HG03095 (cell line): ENCODE measurements at regions not wholly inside any gene's neighbourhood (a gene's known extent, or its start where the extent isn't known, plus 50 kb on each side); places are given as distances from the start of the nearest gene placed in this dataset.
"Not testable (repeated sequence)": the region's sequence is repeated elsewhere in the genome, so short reads cannot be mapped to it uniquely, and the experiment has no call there.

Experiments
- ATAC-seq: cut with Tn5 transposase; IDR thresholded peaks from one replicate; pipeline ENCODE4 v1.9.1; 2021; ENCODE audit warnings: moderate library complexity; ENCODE audit not compliant: unreplicated experiment

DNA sequence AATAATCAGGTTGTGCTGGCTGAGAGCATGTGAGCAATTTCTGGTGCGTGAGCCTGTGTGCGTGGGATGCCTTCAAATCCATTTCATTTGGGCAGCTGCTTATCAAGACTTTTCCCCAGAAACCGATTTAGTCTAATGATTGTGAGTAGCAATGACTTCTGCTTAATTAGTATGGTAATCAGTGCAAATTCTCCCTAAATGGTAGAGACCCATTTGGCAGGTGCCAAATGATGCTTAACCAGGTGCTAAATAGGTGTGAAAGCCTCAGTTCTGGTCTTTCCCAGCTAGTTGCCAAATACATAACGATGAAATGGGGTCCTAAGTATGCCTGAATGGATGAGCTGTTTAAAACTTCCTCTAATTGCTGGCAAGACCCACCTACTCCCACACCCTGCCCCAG, 248.4 kb upstream of the CCDC196 start:
- no peak for ATAC-seq

GRCh38 chr14:66238969-66239368, 247.2 kb upstream of the CCDC196 start:
- no peak for ATAC-seq

DNA sequence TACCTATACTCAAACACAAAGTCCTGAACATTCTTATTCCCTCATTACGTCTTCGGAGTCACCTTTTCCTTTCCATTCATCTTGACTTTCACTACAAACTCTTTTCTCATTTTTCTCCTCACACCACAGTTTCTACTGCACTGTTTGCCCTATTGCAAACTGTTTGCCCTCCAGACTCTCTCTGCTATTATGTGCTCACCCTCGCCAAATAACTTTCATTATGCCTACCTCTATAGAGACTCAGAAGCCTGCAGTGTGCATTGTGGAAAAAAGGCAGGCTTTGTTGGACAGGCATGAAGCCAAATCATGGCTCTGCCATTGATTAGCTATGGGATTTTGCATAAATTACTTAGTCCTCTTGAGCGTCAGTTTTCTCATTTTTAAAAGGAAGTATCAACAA, 246.6 kb upstream of the CCDC196 start:
- ATAC-seq, result no peak

GRCh38 chr14:66240105-66240504, 246.1 kb upstream of the CCDC196 start:
- ATAC-seq, result no peak

DNA sequence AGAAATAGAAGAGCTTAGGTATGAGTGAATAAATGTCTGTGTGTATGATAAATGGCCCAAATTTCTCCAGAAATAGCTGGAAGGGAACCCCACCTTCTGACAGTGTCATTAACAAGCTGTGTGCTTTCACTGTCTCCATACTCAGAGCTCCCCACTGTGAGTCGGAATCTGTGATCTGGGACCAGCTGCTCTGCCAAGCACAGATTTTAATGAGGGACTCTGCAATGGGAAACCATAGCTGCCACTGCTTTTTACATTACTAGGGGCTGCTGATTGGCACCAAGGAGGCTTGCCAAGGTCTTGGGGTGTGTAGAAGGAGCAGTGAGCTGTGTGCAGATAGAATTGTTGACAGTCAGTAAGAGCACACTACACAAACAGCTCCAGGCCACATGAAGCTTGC, 244.2 kb upstream of the CCDC196 start:
- no peak for ATAC-seq

DNA sequence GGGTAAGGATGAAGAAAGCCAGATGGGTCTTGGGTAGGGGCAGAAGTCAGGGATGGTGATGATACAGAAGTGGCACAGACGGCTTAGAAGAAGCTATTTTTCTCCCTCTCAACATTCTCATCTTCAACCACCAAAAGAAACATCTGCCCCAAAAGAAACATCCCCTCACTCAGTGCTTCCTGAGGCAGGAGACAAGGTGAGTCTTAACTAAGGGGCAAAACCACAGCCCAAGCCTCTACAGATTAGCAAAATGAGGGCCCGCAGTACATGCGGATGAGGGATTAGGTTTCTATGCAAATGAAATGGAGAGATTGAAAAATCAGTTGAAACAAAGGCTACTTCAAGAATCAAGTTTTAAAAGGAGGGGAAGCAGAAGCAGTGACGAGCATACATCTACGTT, 241.3 kb upstream of the CCDC196 start:
- no peak for ATAC-seq

- ATAC-seq, result no peak
Measured at GRCh38 chr14:66247662-66248193, 238.4 kb upstream of the CCDC196 start.

GRCh38 chr14:66248256-66248655, 237.9 kb upstream of the CCDC196 start:
- no peak for ATAC-seq

- no peak for ATAC-seq
Measured at GRCh38 chr14:66249544-66249943, 236.6 kb upstream of the CCDC196 start.

GRCh38 chr14:66254038-66254437, 232.1 kb upstream of the CCDC196 start:
- ATAC-seq, result no peak

GRCh38 chr14:66268802-66269334, 217.3 kb upstream of the CCDC196 start:
- no peak for ATAC-seq

GRCh38 chr14:66272221-66272620, 213.9 kb upstream of the CCDC196 start:
- no peak for ATAC-seq

DNA sequence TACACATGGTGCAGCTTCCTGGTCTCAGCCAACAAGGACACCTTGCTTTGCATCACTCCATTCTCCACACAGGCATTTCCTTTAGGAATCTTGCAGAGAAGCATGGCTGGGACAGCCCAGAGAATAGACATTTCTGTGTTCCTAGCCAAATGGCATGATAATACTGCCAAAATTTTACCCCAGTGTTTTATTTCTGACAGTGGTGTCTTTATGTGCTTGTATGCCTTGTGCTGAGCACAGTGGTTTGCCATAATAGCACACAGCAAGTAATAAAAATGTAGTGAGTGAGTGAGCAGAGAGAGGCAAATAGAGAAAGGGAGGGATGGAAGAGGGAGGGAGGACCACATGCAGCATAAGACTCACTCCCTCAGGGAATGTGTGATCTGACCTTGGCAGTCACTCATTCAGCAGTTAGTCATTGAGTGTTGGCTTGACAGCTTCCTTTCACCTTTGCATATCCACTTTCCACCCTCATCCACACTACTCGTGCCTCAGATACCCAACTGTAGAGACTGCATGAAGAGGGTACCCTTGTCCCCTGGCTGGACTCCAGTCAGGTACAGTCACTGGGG, 212.8 kb upstream of the CCDC196 start:
- ATAC-seq, result no peak

GRCh38 chr14:66278418-66278817, 207.8 kb upstream of the CCDC196 start:
- ATAC-seq, result not testable (repeated sequence)

DNA sequence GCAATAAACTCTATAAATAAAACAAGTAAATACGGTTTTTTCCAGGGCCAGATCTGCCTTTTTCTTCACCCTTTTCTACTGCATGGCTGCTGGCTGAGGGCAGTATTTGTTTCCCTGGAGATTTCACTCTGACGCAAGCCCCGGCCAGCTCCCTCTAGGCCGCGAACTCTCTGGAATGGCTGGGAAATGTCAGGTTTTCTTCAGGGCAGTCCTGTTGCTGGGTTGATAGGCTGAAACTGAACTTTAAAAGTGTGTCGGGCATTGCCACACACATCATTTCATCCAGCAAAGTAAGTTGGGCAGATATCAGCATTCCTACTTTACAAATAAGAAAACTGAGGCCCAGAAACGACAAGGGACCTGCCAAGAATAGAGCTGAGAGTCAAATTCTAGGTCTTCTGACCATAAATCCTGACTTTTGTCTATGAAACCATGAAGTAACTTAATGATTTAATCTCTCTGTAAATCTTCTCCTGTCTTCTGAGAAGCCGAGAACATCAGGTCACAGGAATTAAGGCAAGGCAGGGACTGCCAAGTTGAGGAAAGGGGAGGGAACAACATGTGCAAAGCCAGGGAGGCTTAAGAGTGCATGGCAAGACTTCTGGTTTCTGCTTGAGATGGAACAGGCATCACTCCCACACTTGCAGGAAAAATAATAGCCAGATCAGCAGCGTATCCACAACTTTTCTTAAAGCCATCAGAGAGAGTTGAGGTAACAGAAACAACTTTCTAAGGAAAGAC, 205.0 kb upstream of the CCDC196 start:
- no peak for ATAC-seq

DNA sequence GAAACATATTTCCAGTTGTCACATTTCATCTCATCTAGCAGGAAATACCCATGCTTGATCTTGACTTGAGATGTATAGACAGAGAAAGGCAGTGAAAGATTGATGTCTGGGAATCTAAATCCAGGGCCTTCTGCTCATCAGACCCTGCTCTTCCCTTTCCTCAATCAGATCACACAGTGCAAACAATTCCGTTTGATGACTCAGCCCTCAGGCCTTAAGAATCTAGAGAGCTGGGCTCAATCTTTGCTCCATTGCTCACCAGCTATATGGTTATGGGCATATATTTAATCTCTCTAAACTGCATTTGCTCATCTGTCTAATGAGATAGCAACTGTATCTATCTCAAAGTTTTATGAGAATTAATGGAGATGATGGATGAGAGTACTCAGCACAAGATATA, 201.8 kb upstream of the CCDC196 start:
- ATAC-seq, result no peak

DNA sequence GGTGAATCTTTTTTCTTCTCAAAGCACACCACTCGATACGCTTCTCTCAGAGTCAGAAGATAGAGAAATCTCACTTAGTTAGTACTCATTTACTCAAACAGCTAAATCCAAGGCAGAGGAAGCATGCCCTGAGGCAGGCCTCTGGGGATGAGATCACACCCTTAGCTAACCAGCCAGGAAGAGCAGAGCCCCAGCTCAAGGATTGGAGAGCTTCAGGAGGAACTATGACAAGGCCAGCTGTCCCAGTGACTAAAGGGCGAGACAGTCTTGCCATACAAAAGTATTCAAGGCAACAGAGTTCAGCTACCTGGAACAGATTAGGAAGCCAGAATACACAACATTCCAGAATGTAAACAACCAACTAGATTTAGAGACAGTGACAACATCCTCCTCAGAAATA, 197.7 kb upstream of the CCDC196 start:
- ATAC-seq, result no peak

DNA sequence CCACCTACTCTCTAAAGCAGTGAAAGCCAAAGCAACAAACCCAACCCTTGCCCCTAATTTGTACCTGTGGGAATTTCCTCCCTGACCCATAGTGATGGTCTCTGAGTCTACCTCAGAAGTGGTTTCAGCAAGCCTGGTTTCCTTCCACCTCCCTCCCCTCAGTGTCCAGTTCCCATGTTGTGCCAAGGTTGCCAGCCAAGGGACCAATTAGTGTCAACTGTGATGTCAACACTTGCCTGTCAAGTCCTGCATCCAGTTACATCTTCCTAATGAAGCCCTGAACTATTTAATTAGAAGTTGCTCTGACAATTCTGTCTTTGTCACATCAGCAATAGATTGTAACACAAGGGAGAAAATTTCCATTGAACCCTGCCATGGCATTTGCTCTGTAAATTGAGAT, 194.4 kb upstream of the CCDC196 start:
- no peak for ATAC-seq

- ATAC-seq, result no peak
Measured at GRCh38 chr14:66293533-66294105, 192.6 kb upstream of the CCDC196 start.

- no peak for ATAC-seq
Measured at GRCh38 chr14:66295386-66295785, 190.8 kb upstream of the CCDC196 start.

GRCh38 chr14:66300886-66301285, 185.3 kb upstream of the CCDC196 start:
- no peak for ATAC-seq

DNA sequence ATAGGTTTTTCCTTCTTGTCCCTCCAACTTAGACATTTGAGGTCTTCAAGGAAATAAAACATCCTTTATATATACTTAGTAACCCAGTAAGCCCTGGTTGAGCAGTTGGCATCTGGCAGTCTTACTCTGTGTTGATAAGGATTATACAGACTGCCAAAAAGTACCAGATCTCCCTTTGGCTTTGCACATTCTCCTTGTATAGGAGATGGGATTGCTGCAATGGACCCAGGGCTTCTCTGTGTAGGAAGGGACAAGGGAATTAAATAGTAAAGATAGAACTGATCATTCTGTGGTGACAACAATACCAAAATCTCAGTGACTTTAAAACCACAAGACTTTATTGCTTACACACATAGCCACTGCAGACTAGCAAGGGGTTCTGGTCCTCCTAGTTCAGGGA, 180.1 kb upstream of the CCDC196 start:
- ATAC-seq, result no peak
